Activated T-helper 9 cell treated with anti-CD3 and anti-CD28 coated beads, Interleukin-2, amount 50 U/mL, for 16 hours (primary cell): ENCODE measurements at regions not wholly inside any gene's neighbourhood (a gene's known extent, or its start where the extent isn't known, plus 50 kb on each side); places are given as distances from the start of the nearest gene placed in this dataset.
"Not testable (repeated sequence)": the region's sequence is repeated elsewhere in the genome, so short reads cannot be mapped to it uniquely, and the experiment has no call there.

Experiments
- DNase-seq: peaks from one replicate; pipeline ENCODE4 v3.0.0-alpha.2; 2020; ENCODE audit warnings: low read depth

- DNase-seq: no peak
These were observed 2223.9 kb upstream of the ACO1 start for GRCh38 chr9:30160570-30160969.

DNA sequence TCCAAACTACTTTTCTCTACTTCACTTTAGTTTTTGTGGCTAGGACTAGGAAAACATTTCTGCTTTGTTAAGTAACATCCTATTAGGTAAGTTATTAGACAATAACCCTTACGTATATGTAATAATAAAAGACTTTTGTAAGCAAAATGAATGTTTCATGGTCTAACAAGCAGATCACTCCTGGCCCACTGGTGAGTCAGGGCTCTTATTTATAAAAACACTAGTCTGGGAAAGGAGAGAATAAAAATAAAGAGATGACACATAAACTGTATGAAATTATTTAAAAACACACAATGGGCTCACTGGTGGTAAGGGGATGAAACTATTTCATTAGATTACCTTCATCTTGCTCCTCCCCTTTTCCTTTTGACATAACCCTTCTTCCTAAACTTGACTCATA is 2212.2 kb upstream of the ACO1 start:
- no peak for DNase-seq

DNA sequence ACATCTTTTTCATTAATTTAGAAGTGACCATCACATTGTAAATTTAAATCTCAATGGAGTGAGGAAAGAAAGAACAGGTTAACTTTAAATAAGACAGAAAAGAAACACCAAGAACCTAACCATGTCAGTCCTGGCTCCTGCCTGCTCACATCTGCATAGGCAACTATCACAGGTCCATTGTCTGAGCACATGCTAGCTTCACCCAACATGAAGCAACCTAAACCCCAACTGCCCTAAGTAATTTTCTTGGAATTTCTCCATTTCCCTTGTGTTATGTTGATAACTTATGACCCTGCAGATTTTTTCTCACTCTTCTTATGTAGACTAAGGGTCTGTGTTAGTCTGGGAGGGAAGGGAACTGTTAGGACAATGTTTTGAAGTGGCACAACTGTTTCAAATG is 2205.8 kb upstream of the ACO1 start:
- no peak for DNase-seq

DNA sequence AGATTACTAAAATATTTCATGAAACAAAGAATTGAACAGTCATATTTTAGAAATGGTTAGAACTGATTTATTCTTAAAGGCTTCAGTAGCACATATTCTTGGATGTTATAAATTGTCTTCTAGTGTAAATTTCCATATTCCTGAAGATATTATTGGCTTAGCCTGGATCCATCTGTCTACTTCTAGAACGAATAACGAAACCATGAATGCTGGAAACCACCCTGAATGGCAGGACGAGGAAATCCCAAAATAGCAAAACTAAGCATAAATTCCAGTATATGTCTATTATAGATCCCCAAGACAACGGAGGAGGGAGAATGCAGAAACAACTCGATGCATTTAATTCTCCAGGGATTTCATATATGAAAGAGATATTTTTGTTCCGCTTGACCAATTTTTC is 2191.0 kb upstream of the ACO1 start:
- DNase-seq: no peak

DNA sequence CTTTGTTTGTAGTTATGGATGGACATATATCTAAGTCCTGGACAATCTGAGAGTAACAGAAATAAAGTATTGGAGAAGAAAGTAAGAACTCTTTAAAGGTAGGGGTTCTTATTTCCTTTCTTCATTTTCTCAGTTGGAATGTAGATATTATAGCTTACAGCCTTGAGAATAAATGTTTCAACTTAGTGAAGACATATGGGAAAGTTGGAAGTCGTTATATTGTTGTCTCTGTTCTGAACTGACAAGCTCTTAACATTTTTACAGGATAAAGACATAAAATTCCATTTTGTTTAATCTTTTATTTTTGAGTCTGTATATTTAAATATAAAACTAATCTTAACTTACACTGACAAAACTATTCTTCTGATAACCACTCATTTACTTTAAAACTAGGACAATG is 2187.5 kb upstream of the ACO1 start:
- no peak for DNase-seq

DNA sequence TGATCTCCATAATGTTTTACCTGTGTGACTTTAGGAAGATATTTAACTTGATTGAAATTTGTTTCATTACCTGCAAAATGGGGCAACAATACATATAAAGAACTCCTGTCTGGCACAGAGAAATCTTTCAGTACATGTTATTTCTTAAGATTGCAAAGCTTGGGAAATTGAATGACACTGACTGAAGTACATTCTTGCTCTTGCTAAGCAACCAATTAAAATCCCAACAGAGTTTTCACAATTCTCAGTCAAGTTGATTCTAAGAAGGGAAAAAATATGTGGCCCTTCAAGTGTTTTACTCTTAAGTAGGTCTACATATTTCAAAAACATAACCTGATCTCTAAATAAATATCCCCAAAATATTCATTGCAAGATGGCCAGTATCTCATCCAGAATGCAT is 2187.0 kb upstream of the ACO1 start:
- DNase-seq: no peak

DNA sequence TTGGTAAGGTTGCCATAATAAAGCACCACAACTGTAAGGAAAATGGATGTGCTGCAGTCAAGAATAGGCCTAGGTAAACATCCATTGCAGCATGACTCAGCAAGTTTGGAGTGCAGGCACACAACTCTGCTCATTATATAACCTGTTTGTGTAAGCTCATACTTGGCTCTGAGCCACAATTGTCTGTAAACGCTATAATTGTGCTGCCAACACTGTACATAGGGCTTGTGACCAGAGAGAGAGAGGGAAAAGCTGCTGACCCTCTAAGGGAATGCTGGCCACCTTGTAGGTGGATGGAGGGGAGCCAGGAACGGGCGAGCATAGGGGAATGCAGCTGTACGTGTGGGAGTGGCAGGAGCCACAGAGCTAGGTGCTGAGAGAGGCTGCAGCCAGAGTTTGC is 2186.5 kb upstream of the ACO1 start:
- no peak for DNase-seq

DNA sequence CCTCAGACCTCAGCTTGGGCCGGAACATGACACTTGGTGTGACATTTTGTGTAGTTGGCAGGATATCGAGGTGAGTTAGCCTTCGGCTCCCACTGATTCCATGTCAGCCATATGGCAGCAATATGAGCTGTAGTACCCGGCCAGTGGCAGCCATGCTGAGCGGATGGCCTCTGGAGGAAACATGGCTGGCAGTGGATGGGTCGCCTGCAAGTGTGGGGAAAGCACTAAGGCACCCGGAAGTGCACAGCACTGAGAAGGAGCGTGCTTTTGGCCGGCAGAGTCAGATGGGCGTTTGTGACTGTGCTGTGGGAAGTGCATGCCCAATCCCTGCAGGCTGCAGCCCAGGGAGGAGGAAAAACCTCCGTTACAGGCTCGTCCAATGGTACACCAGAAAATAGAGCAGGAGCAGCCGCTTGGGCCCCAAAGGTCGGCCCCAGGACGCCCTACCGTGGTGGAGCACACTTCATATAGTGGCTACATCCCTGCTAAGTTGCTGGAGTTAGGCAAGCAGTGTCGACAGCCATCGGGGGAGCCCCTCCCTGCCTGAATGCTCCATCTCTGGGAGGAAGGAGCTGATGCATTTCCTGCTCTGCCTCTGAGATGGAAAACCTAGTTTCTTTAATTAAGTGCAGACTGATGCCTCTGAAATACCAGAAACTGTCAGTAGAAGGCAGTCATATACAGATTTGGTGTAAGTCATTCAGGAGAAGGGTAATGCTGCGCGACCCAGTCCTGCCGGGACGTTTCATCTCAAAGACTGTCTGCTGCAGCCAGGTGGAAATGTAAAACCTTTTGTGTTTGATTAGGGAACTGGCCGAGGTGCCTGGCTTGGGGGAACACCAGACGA is 2185.8 kb upstream of the ACO1 start:
- DNase-seq: no peak

- no peak for DNase-seq
These were observed 2183.4 kb upstream of the ACO1 start for GRCh38 chr9:30201024-30201423.

GRCh38 chr9:30235068-30235467 is 2149.4 kb upstream of the ACO1 start:
- DNase-seq: no peak

DNA sequence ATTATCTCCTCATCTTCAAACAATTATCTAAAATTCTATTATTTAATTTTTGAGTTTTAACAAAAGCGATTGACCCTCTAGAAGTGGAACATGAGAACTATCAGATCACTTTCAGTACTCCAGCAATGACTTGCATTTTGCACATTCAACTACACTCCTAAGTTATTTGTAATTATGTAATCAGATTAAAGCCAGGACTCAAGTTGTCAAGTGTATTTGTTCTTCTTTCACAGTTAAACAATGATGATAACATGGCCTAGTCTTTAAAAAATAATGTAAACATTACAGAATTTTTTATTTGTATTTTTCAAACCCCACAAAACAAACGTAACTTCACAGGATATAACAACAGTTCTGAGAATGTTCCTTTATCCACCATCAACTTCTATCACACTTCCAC is 2148.9 kb upstream of the ACO1 start:
- no peak for DNase-seq

DNA sequence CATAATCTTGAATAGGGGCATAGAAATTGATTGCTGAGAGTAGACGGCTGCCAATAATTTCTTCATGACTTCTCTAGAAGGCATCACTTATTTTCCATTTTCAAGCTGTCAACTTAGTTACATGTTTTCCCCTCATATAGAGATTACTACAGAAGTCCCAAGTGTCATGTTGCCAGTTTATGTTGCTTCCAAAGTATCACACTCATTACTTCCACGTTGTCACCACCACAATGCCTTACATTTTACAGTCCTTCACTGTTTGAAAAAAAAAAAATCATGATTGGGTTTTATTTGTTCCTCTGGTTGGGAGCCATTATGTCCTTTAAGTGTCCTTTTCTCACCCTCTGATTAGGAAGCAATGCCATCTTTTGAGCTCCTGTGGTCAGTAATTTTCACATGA is 2144.6 kb upstream of the ACO1 start:
- DNase-seq: no peak

DNA sequence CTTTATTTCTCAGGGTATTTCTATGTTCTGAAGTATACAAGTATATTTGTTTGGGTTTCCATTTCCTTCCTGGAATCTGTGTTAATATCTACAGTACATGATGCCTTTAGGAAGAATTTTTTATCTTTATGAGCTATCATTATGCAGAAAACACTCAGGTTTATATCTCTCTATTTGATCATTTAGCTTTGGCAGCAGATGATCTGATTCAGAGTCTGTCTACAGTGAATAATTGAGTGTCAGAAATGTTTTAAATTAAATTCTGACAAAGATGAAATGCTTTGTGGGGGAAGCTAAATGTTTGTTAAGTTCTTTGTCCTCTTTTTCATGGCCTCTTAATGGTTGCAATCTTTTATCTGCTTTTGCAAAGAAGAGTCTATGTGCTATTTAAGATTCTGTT is 2141.0 kb upstream of the ACO1 start:
- DNase-seq: no peak

DNA sequence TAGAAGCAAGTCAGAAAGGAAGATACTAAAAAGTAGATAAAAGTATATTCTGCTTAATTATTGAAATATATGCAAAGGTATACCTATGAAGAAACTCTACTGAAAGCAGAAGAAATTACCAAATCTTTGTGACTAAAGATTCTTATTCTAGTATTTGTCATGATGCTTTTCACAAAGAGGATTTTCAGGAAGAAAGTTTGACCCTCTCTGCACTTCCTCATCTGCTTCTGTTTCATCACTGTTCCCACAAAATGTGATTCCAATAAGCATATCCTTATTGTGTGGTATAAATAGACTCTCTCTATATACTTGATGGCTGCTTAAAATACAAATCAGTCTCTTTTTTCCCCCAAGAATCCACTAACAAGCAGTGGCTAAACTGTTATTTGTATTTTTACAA is 2139.6 kb upstream of the ACO1 start:
- no peak for DNase-seq

GRCh38 chr9:30250872-30251271 is 2133.6 kb upstream of the ACO1 start:
- no peak for DNase-seq

GRCh38 chr9:30258094-30258493 is 2126.3 kb upstream of the ACO1 start:
- no peak for DNase-seq

- no peak for DNase-seq
These were observed 2104.1 kb upstream of the ACO1 start for GRCh38 chr9:30280229-30280900.

DNA sequence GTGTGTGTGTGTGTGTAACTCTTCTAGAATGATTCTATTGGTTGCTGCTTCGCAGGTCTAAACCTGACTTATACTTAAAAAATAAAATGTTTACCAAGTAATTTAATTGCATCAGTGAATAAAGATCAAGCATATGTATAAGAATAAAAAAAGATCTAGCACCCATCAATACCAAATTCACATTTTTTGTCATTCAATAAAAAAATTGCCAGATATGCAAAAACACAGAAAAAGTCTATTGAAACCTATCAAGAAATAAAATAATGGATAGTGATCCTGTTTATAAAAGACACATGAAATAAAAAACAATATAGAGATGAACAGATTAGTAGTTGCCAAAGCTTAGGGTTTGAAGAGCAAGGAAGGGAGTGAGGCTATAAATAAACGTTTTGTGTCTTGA is 2095.0 kb upstream of the ACO1 start:
- no peak for DNase-seq

- DNase-seq: not testable (repeated sequence)
These were observed 2092.4 kb upstream of the ACO1 start for GRCh38 chr9:30292026-30292425.

DNA sequence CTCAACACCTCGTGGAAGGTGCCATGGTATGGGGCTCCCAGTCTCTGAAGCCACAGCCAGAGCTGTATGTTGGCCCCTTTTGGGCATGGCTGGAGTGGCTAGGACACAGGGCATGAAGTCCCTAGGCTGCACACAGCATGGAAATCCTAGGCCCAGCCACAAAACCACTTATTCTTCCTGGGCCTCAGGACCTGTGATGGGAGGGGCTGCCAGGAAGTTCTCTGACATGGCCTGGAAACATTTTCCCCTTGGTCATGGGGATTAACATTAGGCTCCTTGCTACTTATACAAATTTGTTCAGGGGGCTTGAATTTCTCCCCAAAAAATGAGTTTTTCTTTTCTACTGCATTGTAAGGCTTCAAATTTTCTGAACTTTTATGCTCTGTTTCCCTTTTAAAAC is 2091.2 kb upstream of the ACO1 start:
- no peak for DNase-seq

DNA sequence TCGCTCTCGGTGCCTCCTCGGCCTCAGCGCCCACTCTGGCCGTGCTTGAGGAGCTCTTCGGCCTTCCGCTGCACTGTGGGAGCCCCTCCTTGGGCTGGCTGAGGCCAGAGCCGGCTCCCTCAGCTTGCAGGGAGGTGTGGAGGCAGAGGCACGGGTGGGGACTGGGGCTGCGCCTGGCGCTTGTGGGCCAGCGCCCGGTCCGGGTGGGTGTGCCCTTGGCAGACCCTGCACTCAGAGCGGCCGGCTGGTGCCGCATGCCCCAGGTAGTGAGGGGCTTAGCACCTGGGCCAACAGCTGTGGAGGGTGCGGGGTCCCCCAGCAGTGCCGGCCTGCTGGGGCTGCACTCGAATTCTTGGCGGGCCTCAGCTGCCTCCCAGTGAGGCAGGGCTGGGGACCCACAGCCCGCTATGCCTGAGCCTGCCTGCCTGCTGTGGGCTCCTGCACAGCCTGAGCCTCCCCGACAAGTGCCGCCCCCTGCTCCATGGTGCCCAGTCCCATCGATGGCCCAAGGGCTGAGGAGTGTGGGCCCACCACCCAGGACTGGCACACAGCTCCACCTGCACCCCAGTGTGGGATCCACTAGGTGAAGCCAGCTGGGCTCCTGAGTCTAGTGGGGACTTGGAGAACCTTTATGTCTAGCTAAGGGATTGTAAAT is 2085.2 kb upstream of the ACO1 start:
- DNase-seq: no peak

DNA sequence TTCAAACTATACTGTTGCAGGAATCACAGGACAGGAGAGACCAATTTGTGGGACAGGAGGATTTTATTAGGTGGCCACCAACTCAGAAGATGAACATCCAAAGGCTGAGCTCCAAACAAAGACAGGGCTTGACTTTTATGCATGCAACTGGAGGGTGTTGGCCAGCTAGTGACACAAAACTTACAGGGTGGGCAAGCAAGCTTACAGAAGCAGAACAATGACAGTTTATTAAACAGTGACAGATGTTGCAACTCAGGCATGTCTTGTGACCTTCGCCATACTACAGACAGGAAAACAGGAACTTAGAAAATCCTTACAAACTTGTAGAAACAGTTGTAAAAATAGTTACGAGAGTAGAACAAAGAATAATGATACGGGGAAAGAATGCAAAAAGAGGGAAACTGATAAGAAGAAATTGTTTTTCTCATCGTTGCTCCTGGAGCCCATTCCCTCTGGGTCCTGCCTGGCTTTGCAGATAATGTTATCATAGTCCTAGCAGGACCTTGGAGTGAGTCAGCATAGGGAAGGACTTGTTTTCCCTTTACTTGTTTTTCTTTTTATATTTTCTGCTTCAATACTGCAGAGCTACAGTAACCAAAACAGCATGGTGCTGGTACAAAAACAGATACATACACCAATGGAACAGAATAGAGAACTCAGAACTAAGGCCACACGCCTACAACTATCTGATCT is 2083.0 kb upstream of the ACO1 start:
- DNase-seq: no peak

- no peak for DNase-seq
These were observed 2073.7 kb upstream of the ACO1 start for GRCh38 chr9:30310711-30311110.
